DOHH2 (cell line): ENCODE measurements at regions not wholly inside any gene's neighbourhood (a gene's known extent, or its start where the extent isn't known, plus 50 kb on each side); places are given as distances from the start of the nearest gene placed in this dataset.

Experiments
- CTCF ChIP-seq: fragments of 200-600 bp; sonication (generic); IDR thresholded peaks from one replicate; pipeline ENCODE4 v1.5.1; 2014; ENCODE audit warnings: antibody characterized with exemption, mild to moderate bottlenecking, low read depth, low read length; ENCODE audit not compliant: poor library complexity, severe bottlenecking
- EZH2phosphoT487 ChIP-seq: fragments of 200-600 bp; sonication (generic); IDR thresholded peaks from 2 replicates; pipeline ENCODE4 v1.6.1; 2017; ENCODE audit warnings: borderline replicate concordance, mild to moderate bottlenecking, antibody characterized with exemption, low read length, moderate library complexity, mixed read lengths

- TF ChIP-seq CTCF, result no peak
- no peak for TF ChIP-seq EZH2phosphoT487
Observed at GRCh38 chr4:159702200-159702599, 599.3 kb downstream of the RAPGEF2 start.
